ENCODE measurements at regions not wholly inside any gene's neighbourhood (a gene's known extent, or its start where the extent isn't known, plus 50 kb on each side); places are given as distances from the start of the nearest gene placed in this dataset.

- H3K36me3 ChIP-seq (ENCODE audit: insufficient read depth, low read length): no peaks in the 10 kb centered on the region
- no peak overlapping the region for H3K4me2 ChIP-seq (ENCODE audit: low read length)
- H3K27ac ChIP-seq (ENCODE audit: low read length): no peak overlapping the region
- no peaks in the 10 kb centered on the region for H3K79me2 ChIP-seq (replicated peaks; ENCODE audit: insufficient read depth, low read length)
- H3K9me2 ChIP-seq (ENCODE audit: insufficient read depth, low read length): no peaks in the 10 kb centered on the region
- H3K9me3 ChIP-seq (ENCODE audit: low read length): no peaks in the 10 kb centered on the region
- no peak overlapping the region for H2AFZ ChIP-seq (ENCODE audit: low read depth, low read length)
- H4K20me1 ChIP-seq (ENCODE audit: insufficient read depth): no peaks in the 10 kb centered on the region
- H3K27me3 ChIP-seq (ENCODE audit: insufficient read depth, low read depth, low read length): no peaks in the 10 kb centered on the region
- H3K9ac ChIP-seq (ENCODE audit: low read length): no peak overlapping the region
- H3K4me3 ChIP-seq (ENCODE audit: low read length): no peak overlapping the region
- no peak for TF ChIP-seq EZH2 (IDR thresholded peaks at IDR 0.05; ENCODE audit: borderline replicate concordance, insufficient read depth, low read length, poor library complexity, severe bottlenecking)
- TF ChIP-seq, protein P1, sequence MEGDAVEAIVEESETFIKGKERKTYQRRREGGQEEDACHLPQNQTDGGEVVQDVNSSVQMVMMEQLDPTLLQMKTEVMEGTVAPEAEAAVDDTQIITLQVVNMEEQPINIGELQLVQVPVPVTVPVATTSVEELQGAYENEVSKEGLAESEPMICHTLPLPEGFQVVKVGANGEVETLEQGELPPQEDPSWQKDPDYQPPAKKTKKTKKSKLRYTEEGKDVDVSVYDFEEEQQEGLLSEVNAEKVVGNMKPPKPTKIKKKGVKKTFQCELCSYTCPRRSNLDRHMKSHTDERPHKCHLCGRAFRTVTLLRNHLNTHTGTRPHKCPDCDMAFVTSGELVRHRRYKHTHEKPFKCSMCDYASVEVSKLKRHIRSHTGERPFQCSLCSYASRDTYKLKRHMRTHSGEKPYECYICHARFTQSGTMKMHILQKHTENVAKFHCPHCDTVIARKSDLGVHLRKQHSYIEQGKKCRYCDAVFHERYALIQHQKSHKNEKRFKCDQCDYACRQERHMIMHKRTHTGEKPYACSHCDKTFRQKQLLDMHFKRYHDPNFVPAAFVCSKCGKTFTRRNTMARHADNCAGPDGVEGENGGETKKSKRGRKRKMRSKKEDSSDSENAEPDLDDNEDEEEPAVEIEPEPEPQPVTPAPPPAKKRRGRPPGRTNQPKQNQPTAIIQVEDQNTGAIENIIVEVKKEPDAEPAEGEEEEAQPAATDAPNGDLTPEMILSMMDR (IDR thresholded peaks at IDR 0.05; ENCODE audit: poor library complexity, severe bottlenecking): no peak
- no peak for TF ChIP-seq REST (IDR thresholded peaks at IDR 0.05; ENCODE audit: borderline replicate concordance)
- TF ChIP-seq TAF1 (IDR thresholded peaks at IDR 0.05; ENCODE audit: low read depth): no peak
- TF ChIP-seq POLR2AphosphoS5 (IDR thresholded peaks at IDR 0.05): no peak
- TF ChIP-seq MXI1 (conservative IDR thresholded peaks at IDR 0.05; ENCODE audit: poor library complexity, severe bottlenecking): no peak
- TF ChIP-seq EP300 (conservative IDR thresholded peaks at IDR 0.05; ENCODE audit: poor library complexity, severe bottlenecking): no peak
- TF ChIP-seq SMC3 (conservative IDR thresholded peaks at IDR 0.05; ENCODE audit: poor library complexity): no peak
- no peak for TF ChIP-seq RAD21 (conservative IDR thresholded peaks at IDR 0.05)
- no peaks in the 10 kb centered on the region for H3F3A ChIP-seq (ENCODE audit: insufficient read depth, low read length, poor library complexity, severe bottlenecking)
Observed at GRCh38 chr12:115811929-115812328, 465.6 kb downstream of the MED13L start.

- Histone ChIP-seq H3F3A (ENCODE audit: insufficient read depth, low read length, poor library complexity, severe bottlenecking) (no peaks in the 10 kb centered on the region), H3K4me2 (ENCODE audit: low read length) (no peak overlapping the region), H3K27me3 (ENCODE audit: insufficient read depth, low read depth, low read length) (no peaks in the 10 kb centered on the region), H3K9ac (ENCODE audit: low read length) (no peak overlapping the region), H3K27ac (ENCODE audit: low read length) (no peak overlapping the region), H4K20me1 (ENCODE audit: insufficient read depth) (no peaks in the 10 kb centered on the region), H3K79me2 (replicated peaks; ENCODE audit: insufficient read depth, low read length) (no peaks in the 10 kb centered on the region), H3K4me3 (ENCODE audit: low read length) (no peak overlapping the region), H3K9me3 (ENCODE audit: low read length) (no peaks in the 10 kb centered on the region), H2AFZ (ENCODE audit: low read depth, low read length) (no peak overlapping the region), H3K36me3 (ENCODE audit: insufficient read depth, low read length) (no peaks in the 10 kb centered on the region), H3K9me2 (ENCODE audit: insufficient read depth, low read length) (no peaks in the 10 kb centered on the region)
- no peak for TF ChIP-seq EZH2 (IDR thresholded peaks at IDR 0.05; ENCODE audit: borderline replicate concordance, insufficient read depth, low read length, poor library complexity, severe bottlenecking)
- no peak for TF ChIP-seq RAD21 (conservative IDR thresholded peaks at IDR 0.05)
- TF ChIP-seq SMC3 (conservative IDR thresholded peaks at IDR 0.05; ENCODE audit: poor library complexity): no peak
- no peak for TF ChIP-seq POLR2AphosphoS5 (IDR thresholded peaks at IDR 0.05)
- TF ChIP-seq EP300 (conservative IDR thresholded peaks at IDR 0.05; ENCODE audit: poor library complexity, severe bottlenecking): no peak
- no peak for TF ChIP-seq MXI1 (conservative IDR thresholded peaks at IDR 0.05; ENCODE audit: poor library complexity, severe bottlenecking)
- TF ChIP-seq TAF1 (IDR thresholded peaks at IDR 0.05; ENCODE audit: low read depth): no peak
- TF ChIP-seq REST (IDR thresholded peaks at IDR 0.05; ENCODE audit: borderline replicate concordance): no peak
- TF ChIP-seq, protein P1 (IDR thresholded peaks at IDR 0.05; ENCODE audit: poor library complexity, severe bottlenecking): no peak
Observed at GRCh38 chr12:115811045-115811444, 466.4 kb downstream of the MED13L start.
